NCI-H460 (cell line): ENCODE measurements at regions not wholly inside any gene's neighbourhood (a gene's known extent, or its start where the extent isn't known, plus 50 kb on each side); places are given as distances from the start of the nearest gene placed in this dataset.
A peak's percentile ranks its signal among the peaks of the same experiment; 100 is the strongest.
"Not testable (repeated sequence)": the region's sequence is repeated elsewhere in the genome, so short reads cannot be mapped to it uniquely, and the experiment has no call there.

ENCODE experiments used
- DNase-seq: peaks from one replicate; pipeline ENCODE4 v3.0.0-alpha.2; 2016; ENCODE audit warnings: low read depth; ENCODE audit errors: extremely low read depth

DNA sequence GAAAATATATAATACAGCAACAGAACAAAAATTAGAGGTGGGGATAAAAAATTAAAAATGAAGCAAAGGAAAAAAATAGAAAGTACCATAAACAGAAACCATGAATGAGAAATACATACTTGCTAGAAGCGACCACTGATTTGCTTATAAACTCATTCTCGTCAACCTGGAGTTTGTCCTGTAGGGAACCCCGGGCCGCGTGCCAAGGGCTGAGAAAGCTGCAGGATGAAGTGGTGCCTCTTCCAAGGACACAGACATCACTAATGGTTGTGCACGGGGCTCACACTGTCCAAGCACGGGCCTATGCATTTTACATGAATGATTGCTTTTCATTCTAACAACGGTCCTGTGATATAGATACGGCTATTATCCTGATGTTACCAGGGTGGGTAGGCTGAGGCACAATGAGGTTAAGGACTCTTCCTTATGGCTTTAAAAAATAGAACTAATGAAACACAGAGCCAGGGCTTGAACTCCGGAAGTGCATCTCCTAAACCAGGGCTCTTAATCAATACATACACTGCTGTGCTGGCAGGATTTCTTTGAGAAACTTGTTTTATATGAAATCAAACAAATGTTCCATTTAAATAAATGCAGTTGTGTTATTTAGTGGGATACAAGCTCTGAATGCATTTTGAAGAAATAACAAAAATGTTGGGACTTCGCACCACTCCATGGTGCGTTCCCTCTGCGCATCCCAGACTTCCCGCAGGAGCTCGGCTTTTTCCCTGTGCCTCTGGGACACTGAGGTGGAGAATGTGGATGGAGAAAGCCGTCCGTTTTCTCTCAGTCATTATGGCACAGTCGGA, 113.9 kb upstream of the PHACTR3 start:
- not testable (repeated sequence) for DNase-seq

DNA sequence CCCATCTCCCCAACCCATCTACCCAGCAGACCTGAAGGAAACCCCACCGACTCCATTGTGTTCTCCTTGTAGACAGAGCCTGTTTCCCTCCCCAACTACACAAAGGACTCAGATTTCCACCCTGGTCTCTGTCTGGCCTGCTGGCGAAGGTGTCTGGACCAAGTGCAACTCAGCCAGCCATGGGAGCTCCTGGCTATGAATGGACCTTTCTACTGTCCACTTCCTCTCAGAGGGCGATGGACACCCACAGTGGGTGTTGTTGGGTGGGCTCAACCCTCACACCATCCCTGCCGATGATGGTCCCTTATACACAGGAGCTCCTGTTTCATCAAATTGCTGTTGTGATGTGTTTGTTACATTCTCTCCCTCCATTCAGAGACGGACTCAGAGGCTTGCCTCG, 112.5 kb upstream of the PHACTR3 start:
- DNase-seq, result no peak

DNA sequence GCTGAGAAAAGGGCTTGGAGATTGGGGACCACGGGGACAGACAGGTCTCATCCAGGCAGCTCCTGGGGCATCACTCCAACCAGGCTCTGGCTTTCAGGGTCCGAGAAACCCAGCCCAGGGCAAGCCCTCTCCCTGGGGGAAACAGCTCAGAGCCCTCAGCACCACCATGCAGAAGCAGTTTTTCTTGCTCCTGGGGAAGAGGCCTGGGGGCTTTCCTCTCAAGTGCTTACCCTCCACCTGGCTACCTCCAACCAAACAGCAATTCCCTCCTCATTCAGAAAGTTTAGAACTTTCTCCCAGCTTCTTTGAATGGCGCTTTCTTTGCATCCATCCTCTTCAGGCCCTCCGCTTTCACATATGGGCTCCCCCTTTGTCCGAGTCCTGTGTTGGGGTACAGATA, 110.4 kb upstream of the PHACTR3 start:
- DNase-seq, result no peak

DNA sequence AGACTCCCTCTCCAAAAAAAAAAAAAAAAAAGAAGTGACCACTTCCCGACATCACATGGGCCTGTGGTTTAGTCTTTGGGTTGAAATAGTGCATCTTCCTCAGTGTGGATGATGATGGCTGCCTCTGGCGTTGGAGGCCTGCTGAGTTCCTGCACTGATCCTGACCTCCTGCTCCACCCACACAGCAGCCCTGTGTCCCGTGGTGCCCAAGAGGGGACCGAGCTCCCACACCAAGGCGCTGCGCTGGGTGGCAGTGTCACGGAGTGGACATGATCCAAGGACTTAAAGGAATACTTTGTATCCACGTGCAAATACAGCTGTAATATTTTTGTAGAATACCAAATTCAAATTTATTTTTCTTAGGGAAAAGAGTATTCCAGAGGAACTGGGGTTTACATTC, 109.2 kb upstream of the PHACTR3 start:
- DNase-seq, result no peak

DNA sequence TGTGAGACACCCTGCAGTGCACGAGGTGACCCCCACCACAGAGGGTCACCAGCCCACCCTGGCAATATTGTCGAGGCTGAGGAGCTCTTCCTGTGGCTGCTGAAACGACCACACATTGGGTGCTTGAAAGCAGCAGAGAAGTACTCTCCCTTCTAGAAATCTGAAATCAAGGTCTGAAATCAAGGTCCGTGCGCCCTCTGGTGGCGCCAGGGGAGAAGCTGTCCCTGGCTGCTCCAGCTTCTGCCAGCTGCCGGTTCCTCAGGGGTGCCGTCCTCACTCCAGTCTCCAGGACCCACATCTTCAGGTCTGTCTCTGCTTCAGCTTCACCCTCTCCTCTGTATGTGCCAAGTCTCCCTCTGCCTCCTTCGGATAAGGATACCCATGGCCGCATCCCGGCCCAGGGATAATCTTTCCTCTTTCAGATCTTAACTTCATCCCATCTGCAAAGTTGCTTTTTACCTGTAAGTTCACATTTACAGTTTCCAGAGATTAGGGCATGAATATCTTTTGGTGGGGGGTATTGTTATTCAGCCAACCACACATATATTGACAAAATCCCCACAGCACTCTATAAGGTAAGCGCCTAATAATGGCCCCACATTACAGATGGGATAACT, 108.3 kb upstream of the PHACTR3 start:
- peak; percentile 67 for DNase-seq

DNA sequence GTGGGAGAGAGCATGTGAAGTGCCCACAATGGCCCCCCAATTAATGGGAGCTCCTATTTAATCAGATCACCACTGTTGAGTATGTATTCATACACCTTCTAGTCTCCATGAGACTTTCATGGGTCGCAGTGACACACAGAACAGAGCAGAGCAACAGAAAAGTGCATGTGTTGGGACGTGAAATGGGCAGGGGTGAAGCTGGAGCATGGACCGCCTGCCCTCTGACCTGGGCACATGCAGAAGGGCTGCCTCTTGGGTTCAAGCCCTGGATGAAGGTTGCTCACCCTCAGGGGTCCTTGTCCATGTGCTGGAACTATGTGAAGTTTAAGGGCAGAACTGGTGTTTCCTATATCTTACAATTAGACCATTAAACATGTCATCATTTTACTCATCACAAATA, 106.0 kb upstream of the PHACTR3 start:
- no peak for DNase-seq

DNA sequence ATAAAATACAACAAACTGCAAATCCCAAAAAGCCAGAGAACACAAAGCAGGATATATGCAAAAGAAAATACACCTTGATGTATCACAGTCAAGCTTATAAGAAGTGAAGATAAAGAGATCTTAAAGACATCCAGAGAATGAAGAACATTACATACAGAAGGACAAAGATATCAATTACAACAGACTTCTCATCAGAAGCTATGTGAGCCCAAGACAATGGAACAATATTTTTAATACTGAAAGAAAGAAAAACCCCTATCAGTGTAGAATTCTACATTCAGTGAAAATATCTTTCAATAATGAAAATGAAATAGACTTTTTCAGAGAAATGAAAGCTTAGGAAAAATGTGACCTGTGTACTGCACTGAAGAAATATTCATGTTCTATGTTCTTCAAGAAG, 104.5 kb upstream of the PHACTR3 start:
- DNase-seq, result no peak

DNA sequence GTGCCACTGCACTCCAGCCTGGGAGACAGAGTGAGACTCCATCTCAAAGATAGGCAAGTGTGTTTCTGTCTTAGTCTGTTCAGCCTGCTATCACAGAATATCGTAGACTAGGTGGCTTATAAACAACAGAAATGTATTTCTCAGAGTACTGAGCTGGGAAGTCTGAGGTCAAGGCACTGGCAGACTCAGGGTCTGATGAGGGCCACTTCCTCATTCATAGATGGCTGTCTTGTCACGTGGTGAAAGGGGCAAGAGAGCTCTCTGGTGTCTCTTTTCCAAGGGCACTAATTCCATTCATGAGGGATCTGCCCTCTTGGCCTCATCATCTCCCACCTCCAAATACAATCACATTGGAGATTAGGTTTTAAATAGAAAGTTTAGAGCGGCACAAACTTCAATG, 95.6 kb upstream of the PHACTR3 start:
- DNase-seq, result no peak

DNA sequence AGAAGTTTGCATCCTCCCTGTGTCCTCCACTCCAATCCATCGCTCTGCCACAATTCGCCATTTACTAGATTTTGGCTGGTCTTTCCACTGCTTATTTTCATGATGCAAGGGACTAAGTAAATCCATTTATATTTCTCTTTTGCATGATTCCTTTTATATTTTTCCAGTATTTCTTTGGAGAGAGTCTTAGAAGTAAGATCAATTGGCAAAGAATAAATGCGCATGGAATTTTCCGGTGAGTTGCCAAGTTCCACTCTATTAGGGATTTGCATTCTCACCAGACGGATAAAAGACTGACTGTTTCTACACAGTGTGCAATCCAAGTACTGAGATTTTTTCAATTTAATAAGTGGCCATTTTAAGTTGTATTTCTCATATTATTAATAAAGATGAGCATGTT, 91.7 kb upstream of the PHACTR3 start:
- DNase-seq, result no peak

DNA sequence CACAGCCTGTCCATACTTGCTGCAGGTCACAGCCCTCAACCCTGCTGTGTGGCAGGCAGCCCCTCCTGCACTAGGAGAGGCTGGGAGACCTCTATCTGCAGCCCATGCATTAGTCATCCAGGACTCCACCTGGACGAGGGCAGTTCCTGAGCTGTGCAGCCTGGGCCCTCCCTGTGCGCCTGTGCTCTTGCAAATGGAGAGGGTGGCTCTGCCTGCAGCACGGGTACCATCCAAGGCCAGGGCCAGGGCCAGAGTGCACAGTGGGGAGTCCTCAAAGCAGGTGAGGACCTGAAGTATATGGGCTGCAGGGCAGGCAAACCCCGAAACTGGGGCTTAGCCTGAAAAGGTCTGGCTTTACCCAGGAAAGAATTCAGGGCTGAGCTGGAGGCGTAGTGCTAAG, 89.8 kb upstream of the PHACTR3 start:
- DNase-seq, result no peak

DNA sequence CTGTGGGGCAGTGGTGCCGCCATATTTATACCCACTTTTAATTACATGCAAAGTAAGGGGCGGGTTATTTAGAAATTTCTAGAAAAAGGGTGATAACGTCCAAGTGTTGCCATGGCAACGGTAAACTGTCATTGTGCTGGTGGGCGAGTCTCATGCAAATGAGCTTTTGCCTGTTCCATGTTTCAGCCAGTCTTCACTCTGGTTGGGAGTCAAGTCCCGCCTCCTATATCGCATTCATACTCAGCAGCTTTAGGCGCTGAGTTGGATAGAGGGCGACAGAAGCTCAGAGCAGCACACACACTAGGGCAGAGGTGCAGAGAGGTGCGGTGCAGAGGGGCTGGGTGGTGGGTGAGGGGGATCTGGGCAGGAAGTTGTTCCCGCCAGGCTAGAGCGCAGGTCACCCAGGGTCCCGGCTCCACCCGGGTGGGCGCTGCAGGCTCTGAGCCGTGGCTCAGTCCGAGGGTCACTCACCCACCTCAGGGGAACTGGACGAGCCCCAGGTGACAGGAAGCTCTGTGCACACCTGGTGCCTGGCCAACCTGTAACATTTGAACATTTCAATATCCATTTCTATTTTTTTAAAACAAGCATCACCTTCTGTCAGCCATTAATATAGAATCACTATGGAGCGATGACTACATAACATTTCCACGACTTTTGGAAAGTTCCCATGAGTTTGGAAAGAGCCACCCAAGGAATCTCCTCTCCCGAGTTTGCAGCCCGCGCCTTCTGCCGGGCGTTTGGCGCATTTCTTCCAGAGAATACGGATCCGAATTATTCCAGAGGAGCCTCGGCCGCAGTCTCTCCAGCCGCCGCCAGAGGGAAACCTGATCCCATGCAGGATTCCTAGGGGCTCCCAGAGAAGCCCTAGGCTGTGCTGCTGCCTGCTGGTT, 89.1 kb upstream of the PHACTR3 start:
- peak; percentile 69 for DNase-seq

DNA sequence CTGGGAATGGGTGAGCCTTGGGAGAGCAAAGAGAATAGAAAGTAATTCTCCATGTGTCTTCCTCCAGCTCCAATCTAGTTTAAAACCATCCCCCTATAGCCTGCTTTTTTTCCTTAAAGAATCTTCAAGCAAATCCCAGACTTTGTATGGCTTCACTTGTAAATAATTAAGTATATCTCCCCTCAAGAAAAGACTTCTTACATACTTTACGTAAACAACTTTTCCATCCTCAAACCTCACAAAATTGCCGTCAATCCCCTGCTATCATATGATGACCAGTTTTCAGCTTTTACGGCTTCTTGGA, 88.5 kb upstream of the PHACTR3 start:
- DNase-seq, result no peak

DNA sequence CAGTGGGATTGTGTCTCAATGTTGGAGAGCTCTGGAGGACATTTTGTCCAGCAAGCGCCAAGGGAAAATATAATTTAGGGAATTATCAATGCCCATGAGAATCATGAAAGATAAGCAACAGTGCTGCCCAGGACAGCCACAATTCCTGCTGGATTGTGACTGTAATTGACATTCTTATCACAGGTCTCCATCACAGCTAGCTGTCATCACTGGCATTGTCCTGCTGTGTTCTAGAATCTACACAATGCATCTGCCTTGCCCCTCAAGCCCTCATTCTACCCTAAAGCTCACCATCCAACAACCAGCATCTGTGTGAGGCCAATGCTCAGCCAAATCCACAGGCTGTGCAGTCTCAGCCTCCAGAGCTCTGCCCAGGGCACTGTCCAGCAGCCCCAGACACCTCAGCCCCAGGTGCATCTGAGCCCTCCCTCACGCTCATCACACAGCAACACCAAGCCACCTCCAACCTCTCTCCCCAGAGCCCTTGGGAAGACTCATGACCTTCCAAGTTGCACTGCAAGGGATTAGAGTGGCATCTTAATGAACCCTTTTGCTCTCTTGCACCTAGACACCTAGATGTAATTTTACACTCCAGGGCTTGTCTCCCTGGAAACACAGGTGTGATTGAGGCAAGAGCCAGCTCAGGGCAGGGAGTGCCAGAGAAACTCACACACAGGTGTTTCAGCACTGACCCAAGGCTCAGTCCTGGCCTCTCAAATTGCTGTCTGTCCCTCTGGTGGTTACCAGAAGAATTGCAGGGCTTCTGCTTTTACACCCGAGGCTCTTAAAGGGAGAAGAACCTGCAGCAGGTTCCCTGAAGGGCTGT, 85.2 kb upstream of the PHACTR3 start:
- DNase-seq, result peak; percentile 62

DNA sequence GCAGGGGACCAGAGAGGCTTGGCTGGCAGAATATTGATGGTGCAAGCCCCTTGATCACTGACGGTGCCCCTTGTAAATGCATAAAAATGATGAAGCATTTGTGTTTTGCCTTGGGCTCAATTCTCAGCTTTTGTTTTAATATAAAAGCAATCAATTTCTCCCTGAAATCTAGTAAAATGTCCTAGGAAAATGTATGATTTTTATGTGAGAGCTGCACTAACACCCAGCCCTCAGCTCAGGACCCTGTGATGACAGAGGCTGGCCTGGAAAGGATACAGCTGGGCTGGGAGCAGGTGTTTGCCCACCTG, 84.7 kb upstream of the PHACTR3 start:
- no peak for DNase-seq

DNA sequence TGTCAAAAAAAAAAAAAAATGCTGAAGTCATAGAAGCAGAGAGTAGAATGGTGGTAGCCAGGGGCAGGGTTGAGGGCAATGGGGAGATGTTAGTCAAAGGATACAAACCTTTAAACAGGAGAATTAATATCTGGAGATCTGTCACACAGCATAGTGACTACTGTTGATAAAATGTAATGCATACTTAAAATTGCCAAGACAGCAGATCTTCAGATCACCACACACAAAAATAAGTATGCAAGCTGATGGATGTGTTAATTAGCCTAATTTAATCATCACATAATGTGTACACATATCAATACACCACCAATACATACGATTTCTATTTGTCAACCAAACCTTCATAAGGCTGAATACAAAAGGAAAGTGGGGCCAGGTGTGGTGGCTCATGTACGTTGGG, 83.5 kb upstream of the PHACTR3 start:
- no peak for DNase-seq

DNA sequence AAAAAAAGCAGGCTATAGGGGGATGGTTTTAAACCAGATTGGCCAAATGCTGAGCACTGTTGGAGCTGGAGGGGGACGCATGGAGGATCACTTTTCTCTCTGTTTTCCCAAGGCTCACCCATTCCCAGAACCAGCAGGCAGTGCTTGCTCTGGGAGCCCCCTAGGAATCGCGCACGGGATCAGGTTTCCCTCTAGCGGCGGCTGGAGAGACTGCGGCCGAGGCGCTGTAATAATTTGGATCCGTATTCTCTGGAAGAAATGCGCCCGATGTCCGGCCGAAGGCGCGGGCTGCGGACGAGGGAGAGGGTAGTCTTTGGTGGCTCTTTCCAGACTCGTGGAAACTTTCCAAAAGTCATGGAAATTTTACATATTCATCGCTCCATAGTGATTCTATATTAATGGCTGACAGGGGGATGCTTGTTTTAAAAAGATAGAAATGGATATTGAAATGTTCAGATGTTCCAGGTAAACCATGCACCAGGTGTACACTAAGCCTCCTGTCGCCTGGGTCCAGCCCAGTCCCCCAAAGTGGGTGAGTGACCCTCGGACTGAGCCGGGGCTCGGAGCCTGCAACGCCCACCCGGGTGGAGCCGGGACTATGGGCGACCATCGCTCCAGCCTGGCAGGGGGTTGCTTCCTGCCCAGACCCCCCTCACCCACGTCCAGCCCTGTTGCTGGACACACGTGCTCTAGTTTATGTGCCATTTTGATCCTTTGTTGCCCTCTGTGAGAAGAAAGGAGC, 78.7 kb upstream of the PHACTR3 start:
- peak; percentile 53 for DNase-seq

DNA sequence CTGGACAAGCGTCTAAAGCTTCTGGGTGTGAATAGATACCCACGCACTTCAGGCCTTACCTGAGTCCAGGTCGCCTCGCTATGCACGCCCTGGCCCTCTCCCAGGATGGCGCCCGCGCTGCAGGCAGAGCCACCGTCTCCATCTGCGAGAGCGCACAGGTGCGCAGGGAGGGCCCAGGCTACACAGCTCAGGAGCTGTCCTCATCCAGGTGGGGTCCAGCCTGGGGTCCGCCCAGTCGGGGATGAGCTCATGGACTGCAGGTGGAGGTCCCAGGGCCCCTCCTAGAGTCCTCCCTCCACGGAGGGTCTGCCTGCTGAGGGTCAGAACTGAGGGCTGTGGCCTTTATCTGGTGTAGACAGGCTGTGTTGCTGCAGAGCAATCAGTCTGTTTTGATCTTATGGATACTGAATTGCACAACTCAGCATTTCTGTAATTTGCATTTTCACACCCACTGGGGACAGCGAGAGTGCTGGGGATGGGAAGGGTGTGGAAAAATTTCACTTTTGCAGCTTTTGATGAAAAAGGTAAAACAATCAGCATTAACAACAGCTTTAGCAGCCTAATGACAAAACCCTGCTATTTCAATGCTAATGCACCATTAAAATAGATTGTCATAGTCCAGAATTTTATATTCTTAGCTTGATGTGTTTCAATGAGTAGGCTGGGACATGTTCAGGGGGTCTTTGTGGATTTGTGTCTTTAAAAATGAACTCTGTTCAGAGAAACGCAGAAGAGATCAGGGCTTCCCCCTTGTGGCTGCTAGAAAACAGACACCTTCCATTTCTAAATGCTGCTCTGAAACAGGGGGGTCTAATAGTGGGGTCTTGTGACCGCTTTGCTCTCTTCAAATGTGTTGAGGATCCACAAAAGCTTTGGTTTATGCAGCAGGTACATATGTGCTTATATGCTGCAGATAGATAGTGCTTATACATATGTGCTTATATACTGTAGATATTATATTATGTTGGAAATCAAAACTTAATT, 77.8 kb upstream of the PHACTR3 start:
- peak; percentile 11 for DNase-seq

DNA sequence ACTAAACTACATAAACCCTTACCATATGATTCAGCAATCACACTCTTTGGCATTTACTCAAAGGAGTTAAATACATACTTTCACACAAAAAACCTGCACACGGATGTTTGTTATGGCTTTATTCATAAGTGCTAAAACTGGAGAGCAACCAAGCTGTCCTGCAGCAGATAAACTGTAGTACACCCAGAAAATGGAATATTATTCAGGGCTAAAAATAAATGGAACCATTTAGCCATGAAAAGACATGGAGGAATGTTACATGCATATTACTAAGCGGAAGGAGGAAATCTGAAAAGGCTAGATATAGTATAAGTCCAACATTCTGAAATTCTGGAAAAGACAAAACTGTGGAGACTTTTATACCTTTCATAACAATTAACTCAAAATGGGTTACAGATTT, 73.6 kb upstream of the PHACTR3 start:
- no peak for DNase-seq

DNA sequence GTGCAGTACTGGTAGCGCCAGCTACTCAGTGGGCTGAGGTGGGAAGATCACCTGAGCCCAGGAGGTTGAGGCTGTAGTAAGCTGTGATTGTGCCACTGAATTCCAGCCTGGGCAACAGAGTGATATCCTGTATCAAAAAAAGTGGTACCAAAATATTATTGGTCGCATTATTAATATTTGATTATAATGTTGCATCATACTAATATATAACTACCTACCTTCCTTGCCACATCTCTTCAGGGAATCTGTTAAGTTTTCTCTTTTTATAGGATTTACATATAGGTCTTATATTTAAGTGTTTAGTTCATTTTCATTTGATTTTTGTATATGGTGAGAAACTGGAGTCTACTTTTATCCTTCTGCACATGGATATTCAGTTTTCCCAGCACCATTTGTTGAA, 66.3 kb upstream of the PHACTR3 start:
- no peak for DNase-seq
